ENCODE measurements at regions not wholly inside any gene's neighbourhood (a gene's known extent, or its start where the extent isn't known, plus 50 kb on each side); places are given as distances from the start of the nearest gene placed in this dataset.
"Not testable (repeated sequence)": the region's sequence is repeated elsewhere in the genome, so short reads cannot be mapped to it uniquely, and the experiment has no call there.

- no peaks in the 10 kb centered on the region for H3K9me2 ChIP-seq (ENCODE audit: insufficient read depth)
- ChIA-PET CTCF (no interaction called here), POLR2A (ENCODE audit: unreplicated experiment) (no interaction called here)
- no peaks in the 10 kb centered on the region for H3F3A ChIP-seq (ENCODE audit: insufficient read depth, low read depth)
- H4K20me1 ChIP-seq (ENCODE audit: insufficient read depth): no peaks in the 10 kb centered on the region
- DNase-seq: no peak
- no peak overlapping the region for H3K27ac ChIP-seq
- H3K4me1 ChIP-seq (replicated peaks; ENCODE audit: insufficient read depth): no peaks in the 10 kb centered on the region
- H3K4me2 ChIP-seq: no peak overlapping the region
- H3K4me3 ChIP-seq: no peak overlapping the region
- TF ChIP-seq CTCF (conservative IDR thresholded peaks at IDR 0.05) (no peak), EZH2 (IDR thresholded peaks at IDR 0.05; ENCODE audit: low read depth) (no peak)
- no peaks in the 10 kb centered on the region for H3K27me3 ChIP-seq (ENCODE audit: insufficient read depth, low read depth)
- H3K36me3 ChIP-seq (ENCODE audit: low read depth): no peaks in the 10 kb centered on the region
- BruUV-seq (replicated peaks): no TSS peak
- intact Hi-C loops (cut with micrococcal nuclease; ENCODE audit: unreplicated experiment): no loop called here
- H3K79me2 ChIP-seq (ENCODE audit: low read depth): no peaks in the 10 kb centered on the region
- H3K9me3 ChIP-seq (ENCODE audit: insufficient read depth, low read depth): no peaks in the 10 kb centered on the region
- H2AFZ ChIP-seq: no peak overlapping the region
Measured at GRCh38 chr9:32180597-32180996, 203.8 kb upstream of the ACO1 start.

GRCh38 chr9:32200241-32200640, 184.2 kb upstream of the ACO1 start:
- no peak overlapping the region for H3K27ac ChIP-seq
- DNase-seq: no peak
- intact Hi-C loops (cut with micrococcal nuclease; ENCODE audit: unreplicated experiment): no loop called here
- H3K36me3 ChIP-seq (ENCODE audit: low read depth): no peaks in the 10 kb centered on the region
- no peaks in the 10 kb centered on the region for H3K9me3 ChIP-seq (ENCODE audit: insufficient read depth, low read depth)
- CTCF ChIA-PET: no interaction called here
- H3F3A ChIP-seq (ENCODE audit: insufficient read depth, low read depth): no peaks in the 10 kb centered on the region
- no peaks in the 10 kb centered on the region for H3K79me2 ChIP-seq (ENCODE audit: low read depth)
- H3K4me2 ChIP-seq: no peak overlapping the region
- no peaks in the 10 kb centered on the region for H4K20me1 ChIP-seq (ENCODE audit: insufficient read depth)
- POLR2A ChIA-PET (ENCODE audit: unreplicated experiment): no interaction called here
- H3K4me1 ChIP-seq (replicated peaks; ENCODE audit: insufficient read depth): no peaks in the 10 kb centered on the region
- no peak overlapping the region for H3K4me3 ChIP-seq
- H3K27me3 ChIP-seq (ENCODE audit: insufficient read depth, low read depth): no peaks in the 10 kb centered on the region
- H2AFZ ChIP-seq: no peak overlapping the region
- no TSS peak for BruUV-seq (replicated peaks)
- no peaks in the 10 kb centered on the region for H3K9me2 ChIP-seq (ENCODE audit: insufficient read depth)
- TF ChIP-seq CTCF (conservative IDR thresholded peaks at IDR 0.05): no peak

- H3K27ac ChIP-seq: no peak overlapping the region
- intact Hi-C loops (cut with micrococcal nuclease; ENCODE audit: unreplicated experiment): no loop called here
- H4K20me1 ChIP-seq (ENCODE audit: insufficient read depth): no peaks in the 10 kb centered on the region
- no peak for DNase-seq
- H3F3A ChIP-seq (ENCODE audit: insufficient read depth, low read depth): no peaks in the 10 kb centered on the region
- no TSS peak for BruUV-seq (replicated peaks)
- no peak overlapping the region for H2AFZ ChIP-seq
- no peak overlapping the region for H3K4me3 ChIP-seq
- POLR2A ChIA-PET (ENCODE audit: unreplicated experiment): no interaction called here
- H3K4me1 ChIP-seq (replicated peaks; ENCODE audit: insufficient read depth): no peaks in the 10 kb centered on the region
- no peak overlapping the region for H3K4me2 ChIP-seq
- H3K9me2 ChIP-seq (ENCODE audit: insufficient read depth): no peaks in the 10 kb centered on the region
- H3K79me2 ChIP-seq (ENCODE audit: low read depth): no peaks in the 10 kb centered on the region
- H3K36me3 ChIP-seq (ENCODE audit: low read depth): no peaks in the 10 kb centered on the region
- TF ChIP-seq EZH2 (IDR thresholded peaks at IDR 0.05; ENCODE audit: low read depth) (no peak), CTCF (conservative IDR thresholded peaks at IDR 0.05) (no peak)
- H3K9me3 ChIP-seq (ENCODE audit: insufficient read depth, low read depth): no peaks in the 10 kb centered on the region
- no peaks in the 10 kb centered on the region for H3K27me3 ChIP-seq (ENCODE audit: insufficient read depth, low read depth)
- CTCF ChIA-PET: no interaction called here
Measured at GRCh38 chr9:32200896-32201295, 183.5 kb upstream of the ACO1 start.

GRCh38 chr9:32209164-32209563, 175.3 kb upstream of the ACO1 start:
- H4K20me1 ChIP-seq (ENCODE audit: insufficient read depth); H3K4me3 ChIP-seq; H3K4me2 ChIP-seq; H3K36me3 ChIP-seq (ENCODE audit: low read depth); H3F3A ChIP-seq (ENCODE audit: insufficient read depth, low read depth); DNase-seq; POLR2A ChIA-PET (ENCODE audit: unreplicated experiment); intact Hi-C loops (cut with micrococcal nuclease; ENCODE audit: unreplicated experiment); H3K4me1 ChIP-seq (replicated peaks; ENCODE audit: insufficient read depth); H3K9me2 ChIP-seq (ENCODE audit: insufficient read depth); H3K9me3 ChIP-seq (ENCODE audit: insufficient read depth, low read depth); H3K79me2 ChIP-seq (ENCODE audit: low read depth); BruUV-seq (replicated peaks); H3K27ac ChIP-seq; H2AFZ ChIP-seq; CTCF ChIA-PET; H3K27me3 ChIP-seq (ENCODE audit: insufficient read depth, low read depth): not testable (repeated sequence)

Measured in PC-9 (cell line).